Naive thymus-derived CD4-positive, alpha-beta T cell (primary cell): ENCODE measurements at regions not wholly inside any gene's neighbourhood (a gene's known extent, or its start where the extent isn't known, plus 50 kb on each side); places are given as distances from the start of the nearest gene placed in this dataset.

Experiments used
- ATAC-seq: fragments of 150-1000 bp; cut with Tn5 transposase; 2 replicates; pipeline ENCODE4 v1.10.0; 2021; ENCODE audit warnings: mild to moderate bottlenecking, moderate library complexity
- CTCF ChIA-PET: fragments of 350-600 bp; sonication (Branson Sonifier 250); formaldehyde crosslinking; loops from one replicate; lab custom pipeline; 2021; ENCODE audit warnings: antibody characterized with exemption; lab: Charles Lee
- POLR2A ChIA-PET: fragments of 350-600 bp; sonication (Branson Sonifier 250); formaldehyde crosslinking; loops from one replicate; lab custom pipeline; 2021; ENCODE audit warnings: antibody characterized with exemption, inconsistent platforms; lab: Charles Lee
- DNase-seq, 9 donors: peaks; one replicate each; pipeline versions ENCODE4 v3.0.0 to v3.0.0-alpha.2; 2020 to 2022; ENCODE audit warnings: mixed read lengths in 1 of 9
- H3K27ac ChIP-seq: one replicate; pipeline ENCODE4 v1.7.0; 2013; ENCODE audit warnings: mild to moderate bottlenecking, low read depth, low read length, moderate library complexity
- H3K27me3 ChIP-seq, 2 donors: one replicate each; pipeline ENCODE4 v1.7.0; 2013; ENCODE audit warnings: low read length in 2 of 2, mild to moderate bottlenecking in 2 of 2, moderate library complexity in 2 of 2; ENCODE audit not compliant: control insufficient read depth in 2 of 2, insufficient read depth in 2 of 2
- H3K36me3 ChIP-seq, 3 experiments: 1 replicate in 2 of 3; 2 replicates in 1 of 3; pipeline ENCODE4 v1.7.0; 2013; ENCODE audit warnings: low read length in 3 of 3, mild to moderate bottlenecking in 3 of 3, moderate library complexity in 1 of 3; ENCODE audit not compliant: insufficient read depth in 3 of 3, control insufficient read depth in 2 of 3
- H3K4me1 ChIP-seq, 2 donors: one replicate each; pipeline ENCODE4 v1.7.0; 2013; ENCODE audit warnings: low read length in 2 of 2, mild to moderate bottlenecking in 2 of 2, moderate library complexity in 1 of 2; ENCODE audit not compliant: control insufficient read depth in 2 of 2, insufficient read depth in 2 of 2
- H3K4me3 ChIP-seq: 2 replicates; pipeline ENCODE4 v1.7.0; 2013; ENCODE audit warnings: mild to moderate bottlenecking, low read length
- H3K9me3 ChIP-seq, 3 experiments: 1 replicate in 2 of 3; 2 replicates in 1 of 3; pipeline ENCODE4 v1.7.0; 2013; ENCODE audit warnings: low read length in 3 of 3; ENCODE audit not compliant: control insufficient read depth in 2 of 3
- H3K27ac Mint-ChIP-seq, 9 donors: one replicate each; pipeline ENCODE4 v1.8.0; 2020 to 2022; ENCODE audit warnings: mixed read lengths in 9 of 9, mild to moderate bottlenecking in 8 of 9, moderate library complexity in 5 of 9, inconsistent platforms in 2 of 9
- H3K27me3 Mint-ChIP-seq, 5 donors: one replicate each; pipeline ENCODE4 v1.8.0; 2021 to 2022; ENCODE audit warnings: mixed read lengths in 5 of 5, mild to moderate bottlenecking in 1 of 5
- H3K36me3 Mint-ChIP-seq, 5 donors: one replicate each; pipeline ENCODE4 v1.8.0; 2020 to 2022; ENCODE audit warnings: mixed read lengths in 5 of 5, mild to moderate bottlenecking in 3 of 5, inconsistent platforms in 1 of 5
- H3K4me1 Mint-ChIP-seq, 7 donors: one replicate each; pipeline ENCODE4 v1.8.0; 2020 to 2022; ENCODE audit warnings: mixed read lengths in 7 of 7, mild to moderate bottlenecking in 3 of 7, inconsistent platforms in 1 of 7
- H3K4me3 Mint-ChIP-seq, 10 donors: one replicate each; pipeline ENCODE4 v1.8.0; 2020 to 2022; ENCODE audit warnings: mild to moderate bottlenecking in 10 of 10, mixed read lengths in 10 of 10, moderate library complexity in 6 of 10, inconsistent platforms in 2 of 10
- H3K9me3 Mint-ChIP-seq, 11 donors: one replicate each; pipeline ENCODE4 v1.8.0; 2020 to 2022; ENCODE audit warnings: mixed read lengths in 11 of 11, mild to moderate bottlenecking in 4 of 11, inconsistent platforms in 1 of 11, moderate library complexity in 1 of 11
- intact Hi-C, 2 donors: fragments of 100-400 bp; cut with micrococcal nuclease; formaldehyde crosslinking; loops; one replicate each; pipeline ENCODE4 v1.15.1; 2023

GRCh38 chr7:363626-364025 is 73.7 kb downstream of the FOXL3 start:
- POLR2A ChIA-PET = interaction anchor here (0.6 to 5.5 kb wide), 9 partner anchors 9 to 1869 kb away, joined by 3 to 61 read pairs (median 3); partner anchors contain the start of gene MAD1L1
- peaks cover 0 to 4% (median 0%) of the 10 kb centered on the region in 11 donors for H3K9me3 Mint-ChIP-seq
- Histone ChIP-seq H3K4me3 (no peak overlapping the region), H3K27ac (peak overlapping the region; percentile 68), H3K36me3 (no peaks in the 10 kb centered on the region), H3K4me1 (peaks cover 29 to 72% of the 10 kb centered on the region in 2 donors), H3K9me3 (peaks cover 0 to under 1% (median 0%) of the 10 kb centered on the region in 3 experiments), H3K27me3 (no peaks in the 10 kb centered on the region)
- H3K27ac Mint-ChIP-seq = peak overlapping the region; percentile 62 to 98 (median 93)
- peaks cover 0 to 5% (median 0%) of the 10 kb centered on the region in 5 donors for H3K27me3 Mint-ChIP-seq
- H3K36me3 Mint-ChIP-seq = peaks cover 0 to 10% (median 0%) of the 10 kb centered on the region in 5 donors
- CTCF ChIA-PET = interaction anchor here (0.7 kb wide), 2 partner anchors 12 to 642 kb away, joined by 3 to 4 read pairs; no protein-coding TSS in a partner anchor
- peak; percentile 63 for ATAC-seq
- peaks cover 52 to 81% (median 67%) of the 10 kb centered on the region in 7 donors for H3K4me1 Mint-ChIP-seq
- H3K4me3 Mint-ChIP-seq = peak overlapping the region in 9 of 10 donors; percentile 47 to 85 (median 73)
- DNase-seq = peak in 7 of 9 donors; percentile 58 to 77 (median 68)
- intact Hi-C loops = loop anchor here (2.0 to 10.0 kb wide), 5 partner anchors 31 to 454 kb away; no protein-coding TSS in a partner anchor

GRCh38 chr7:364536-364935 is 74.6 kb downstream of the FOXL3 start:
- Histone ChIP-seq H3K4me3 (no peak overlapping the region), H3K27ac (peak overlapping the region; percentile 68), H3K9me3 (no peaks in the 10 kb centered on the region), H3K4me1 (peaks cover 29 to 72% of the 10 kb centered on the region in 2 donors), H3K36me3 (no peaks in the 10 kb centered on the region), H3K27me3 (no peaks in the 10 kb centered on the region)
- ATAC-seq = no peak
- DNase-seq = no peak
- intact Hi-C loops = loop anchor here (5.0 to 10.0 kb wide), 4 partner anchors 160 to 453 kb away; no protein-coding TSS in a partner anchor
- POLR2A ChIA-PET = interaction anchor here (0.6 to 5.5 kb wide), 6 partner anchors 9 to 253 kb away, joined by 3 to 61 read pairs (median 4); no protein-coding TSS in a partner anchor
- H3K4me1 Mint-ChIP-seq = peaks cover 52 to 73% (median 67%) of the 10 kb centered on the region in 7 donors
- H3K36me3 Mint-ChIP-seq = peaks cover 0 to 10% (median 0%) of the 10 kb centered on the region in 5 donors
- CTCF ChIA-PET = interaction anchor here (0.6 kb wide), 1 partner anchor 186 kb away, joined by 4 read pairs; no protein-coding TSS in a partner anchor
- peaks cover 0 to 5% (median 0%) of the 10 kb centered on the region in 5 donors for H3K27me3 Mint-ChIP-seq
- H3K9me3 Mint-ChIP-seq = peaks cover 0 to 4% (median 0%) of the 10 kb centered on the region in 11 donors
- peak overlapping the region in 8 of 9 donors; percentile 38 to 98 (median 94) for H3K27ac Mint-ChIP-seq
- peak overlapping the region in 8 of 10 donors; percentile 48 to 85 (median 74) for H3K4me3 Mint-ChIP-seq

- peaks cover 0 to 5% (median 0%) of the 10 kb centered on the region in 5 donors for H3K27me3 Mint-ChIP-seq
- H3K4me3 Mint-ChIP-seq = peak overlapping the region; percentile 66 to 84 (median 78)
- DNase-seq (no peak), ATAC-seq (no peak)
- peak overlapping the region; percentile 20 to 98 (median 79) for H3K27ac Mint-ChIP-seq
- H3K4me3 ChIP-seq = peak overlapping the region; percentile 40
- H3K4me1 Mint-ChIP-seq = peaks cover 50 to 63% (median 62%) of the 10 kb centered on the region in 7 donors
- peaks cover 0 to 10% (median 0%) of the 10 kb centered on the region in 5 donors for H3K36me3 Mint-ChIP-seq
- H3K9me3 ChIP-seq = no peaks in the 10 kb centered on the region
- ChIA-PET CTCF (no interaction called here), POLR2A (interaction anchor here (5.5 kb wide), 1 partner anchor 13 kb away, joined by 61 read pairs; no protein-coding TSS in a partner anchor)
- peaks cover 29 to 62% of the 10 kb centered on the region in 2 donors for H3K4me1 ChIP-seq
- H3K27ac ChIP-seq = no peak overlapping the region
- H3K36me3 ChIP-seq = no peaks in the 10 kb centered on the region
- peaks cover 0 to 4% (median 0%) of the 10 kb centered on the region in 11 donors for H3K9me3 Mint-ChIP-seq
- H3K27me3 ChIP-seq = no peaks in the 10 kb centered on the region
- intact Hi-C loops = loop anchor here in 1 of 2 donors (10.0 kb wide), 1 partner anchor 159 kb away; no protein-coding TSS in a partner anchor
Observed at GRCh38 chr7:365593-365992, 75.6 kb downstream of the FOXL3 start.

GRCh38 chr7:366161-366803 is 76.3 kb downstream of the FOXL3 start:
- POLR2A ChIA-PET = interaction anchor here (0.7 to 5.5 kb wide), 3 partner anchors 14 to 451 kb away, joined by 3 to 61 read pairs (median 4); no protein-coding TSS in a partner anchor
- intact Hi-C loops = loop anchor here in 1 of 2 donors (10.0 kb wide), 1 partner anchor 159 kb away; no protein-coding TSS in a partner anchor

GRCh38 chr7:367351-367901 is 77.5 kb downstream of the FOXL3 start:
- POLR2A ChIA-PET = no interaction called here
- no peaks in the 10 kb centered on the region for H3K9me3 ChIP-seq
- H3K36me3 ChIP-seq = no peaks in the 10 kb centered on the region
- no peak overlapping the region for H3K27ac ChIP-seq
- DNase-seq (no peak), ATAC-seq (no peak)
- no peak overlapping the region for H3K4me3 ChIP-seq
- peak overlapping the region in 4 of 9 donors; percentile 41 to 98 (median 74) for H3K27ac Mint-ChIP-seq
- peaks cover 23 to 47% of the 10 kb centered on the region in 2 donors for H3K4me1 ChIP-seq
- H3K27me3 Mint-ChIP-seq = peaks cover 0 to 5% (median 0%) of the 10 kb centered on the region in 5 donors
- peaks cover 0 to 3% (median 0%) of the 10 kb centered on the region in 11 donors for H3K9me3 Mint-ChIP-seq
- peaks cover 42 to 49% (median 48%) of the 10 kb centered on the region in 7 donors for H3K4me1 Mint-ChIP-seq
- intact Hi-C loops = loop anchor here in 1 of 2 donors (10.0 kb wide), 1 partner anchor 157 kb away; no protein-coding TSS in a partner anchor
- CTCF ChIA-PET = no interaction called here
- H3K4me3 Mint-ChIP-seq = peak overlapping the region in 5 of 10 donors; percentile 26 to 80 (median 77)
- peaks cover 0 to 4% (median 0%) of the 10 kb centered on the region in 5 donors for H3K36me3 Mint-ChIP-seq
- no peaks in the 10 kb centered on the region for H3K27me3 ChIP-seq

More at GRCh38 chr7:366161-366803, 76.3 kb downstream of the FOXL3 start:
- peak overlapping the region; percentile 66 to 84 (median 78) for H3K4me3 Mint-ChIP-seq
- H3K36me3 Mint-ChIP-seq = peaks cover 0 to 10% (median 0%) of the 10 kb centered on the region in 5 donors
- ATAC-seq = no peak
- H3K27me3 ChIP-seq = no peaks in the 10 kb centered on the region
- peaks cover 0 to 4% (median 0%) of the 10 kb centered on the region in 11 donors for H3K9me3 Mint-ChIP-seq
- H3K27ac Mint-ChIP-seq = peak overlapping the region; percentile 20 to 98 (median 79)
- no peaks in the 10 kb centered on the region for H3K36me3 ChIP-seq
- CTCF ChIA-PET = no interaction called here
- peak overlapping the region; percentile 40 for H3K4me3 ChIP-seq
- peaks cover 29 to 56% of the 10 kb centered on the region in 2 donors for H3K4me1 ChIP-seq
- no peak overlapping the region for H3K27ac ChIP-seq
- no peaks in the 10 kb centered on the region for H3K9me3 ChIP-seq
- DNase-seq = no peak
- H3K4me1 Mint-ChIP-seq = peaks cover 50 to 58% (median 56%) of the 10 kb centered on the region in 7 donors
- H3K27me3 Mint-ChIP-seq = peaks cover 0 to 5% (median 0%) of the 10 kb centered on the region in 5 donors
